Osteoblast (primary cell): ENCODE measurements at regions not wholly inside any gene's neighbourhood (a gene's known extent, or its start where the extent isn't known, plus 50 kb on each side); places are given as distances from the start of the nearest gene placed in this dataset.
A peak's percentile ranks its signal among the peaks of the same experiment; 100 is the strongest.

Experiments used
- DNase-seq: peaks from one replicate; pipeline ENCODE4 v3.0.0; 2011; ENCODE audit warnings: low spot score, mixed read lengths; ENCODE audit not compliant: insufficient read length; ENCODE audit errors: missing footprints
- H2AFZ ChIP-seq: 2 replicates; pipeline ENCODE4 v1.6.0; 2011; ENCODE audit warnings: mild to moderate bottlenecking, low read length
- H3K27ac ChIP-seq: 2 replicates; pipeline ENCODE4 v1.5.1; 2011; ENCODE audit warnings: mild to moderate bottlenecking, low read depth, low read length, moderate library complexity
- H3K27me3 ChIP-seq: 2 replicates; pipeline ENCODE4 v1.6.0; 2012; ENCODE audit warnings: mild to moderate bottlenecking, control low read depth, inconsistent platforms, low read length, moderate library complexity; ENCODE audit not compliant: insufficient read depth
- H3K36me3 ChIP-seq: 2 replicates; pipeline ENCODE4 v1.5.1; 2011; ENCODE audit warnings: mild to moderate bottlenecking, low read length, control low read depth, moderate library complexity; ENCODE audit not compliant: insufficient read depth
- H3K4me1 ChIP-seq: 2 replicates; pipeline ENCODE4 v1.5.1; 2011; ENCODE audit warnings: mild to moderate bottlenecking, low read length, control low read depth, moderate library complexity; ENCODE audit not compliant: insufficient read depth
- H3K4me2 ChIP-seq: 2 replicates; pipeline ENCODE4 v1.6.0; 2011; ENCODE audit warnings: mild to moderate bottlenecking, low read length; ENCODE audit not compliant: insufficient read depth
- H3K4me3 ChIP-seq: fragments of 200-600 bp; sonication (generic); 3 replicates; pipeline ENCODE4 v1.5.1; 2012; ENCODE audit warnings: mild to moderate bottlenecking, low read length, inconsistent platforms; ENCODE audit not compliant: insufficient read depth
- H3K79me2 ChIP-seq: 2 replicates; pipeline ENCODE4 v1.6.0; 2012; ENCODE audit warnings: mild to moderate bottlenecking, low read length, control low read depth, inconsistent platforms; ENCODE audit not compliant: insufficient read depth
- H3K9me3 ChIP-seq: 2 replicates; pipeline ENCODE4 v1.5.1; 2011; ENCODE audit warnings: low read depth, low read length, control low read depth
- H4K20me1 ChIP-seq: 2 replicates; pipeline ENCODE4 v1.6.0; 2012; ENCODE audit warnings: mild to moderate bottlenecking, low read length, control low read depth; ENCODE audit not compliant: insufficient read depth
- TF ChIP-seq, protein P1 (sequence below): IDR thresholded peaks from 2 replicates; pipeline ENCODE4 v1.5.1; 2011; ENCODE audit warnings: mild to moderate bottlenecking, low read depth, low read length, moderate library complexity; ENCODE audit errors: extremely low read depth

- no peak overlapping the region for H2AFZ ChIP-seq
- H4K20me1 ChIP-seq, result no peaks in the 10 kb centered on the region
- H3K4me1 ChIP-seq, result no peaks in the 10 kb centered on the region
- H3K36me3 ChIP-seq, result no peaks in the 10 kb centered on the region
- no peaks in the 10 kb centered on the region for H3K9me3 ChIP-seq
- peak; percentile 30 for DNase-seq
- no peaks in the 10 kb centered on the region for H3K27me3 ChIP-seq
- no peak overlapping the region for H3K27ac ChIP-seq
- no peak overlapping the region for H3K4me3 ChIP-seq
- TF ChIP-seq, protein P1, sequence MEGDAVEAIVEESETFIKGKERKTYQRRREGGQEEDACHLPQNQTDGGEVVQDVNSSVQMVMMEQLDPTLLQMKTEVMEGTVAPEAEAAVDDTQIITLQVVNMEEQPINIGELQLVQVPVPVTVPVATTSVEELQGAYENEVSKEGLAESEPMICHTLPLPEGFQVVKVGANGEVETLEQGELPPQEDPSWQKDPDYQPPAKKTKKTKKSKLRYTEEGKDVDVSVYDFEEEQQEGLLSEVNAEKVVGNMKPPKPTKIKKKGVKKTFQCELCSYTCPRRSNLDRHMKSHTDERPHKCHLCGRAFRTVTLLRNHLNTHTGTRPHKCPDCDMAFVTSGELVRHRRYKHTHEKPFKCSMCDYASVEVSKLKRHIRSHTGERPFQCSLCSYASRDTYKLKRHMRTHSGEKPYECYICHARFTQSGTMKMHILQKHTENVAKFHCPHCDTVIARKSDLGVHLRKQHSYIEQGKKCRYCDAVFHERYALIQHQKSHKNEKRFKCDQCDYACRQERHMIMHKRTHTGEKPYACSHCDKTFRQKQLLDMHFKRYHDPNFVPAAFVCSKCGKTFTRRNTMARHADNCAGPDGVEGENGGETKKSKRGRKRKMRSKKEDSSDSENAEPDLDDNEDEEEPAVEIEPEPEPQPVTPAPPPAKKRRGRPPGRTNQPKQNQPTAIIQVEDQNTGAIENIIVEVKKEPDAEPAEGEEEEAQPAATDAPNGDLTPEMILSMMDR, result no peak
- no peaks in the 10 kb centered on the region for H3K79me2 ChIP-seq
- no peak overlapping the region for H3K4me2 ChIP-seq
These were observed 75.6 kb upstream of the KCNH7 start for GRCh38 chr2:162914161-162914560.

DNA sequence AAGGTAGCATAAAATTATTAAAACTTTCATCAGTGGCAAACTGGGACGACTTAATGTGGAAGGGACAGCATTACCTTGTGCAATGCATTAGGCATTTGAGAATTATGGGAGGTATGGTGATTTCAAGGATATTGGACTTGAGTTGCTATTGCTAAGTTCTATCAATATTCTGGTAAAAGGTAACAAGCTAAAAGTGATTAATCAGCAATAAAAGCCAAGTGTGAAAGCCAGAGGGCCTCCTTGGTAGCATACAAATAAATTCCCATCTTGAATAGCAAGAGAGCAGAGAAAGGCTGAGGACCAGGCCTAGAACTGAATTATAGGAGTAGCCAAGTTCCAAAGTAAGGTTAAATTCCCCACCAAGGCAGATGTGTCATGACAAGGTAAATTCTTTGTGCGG is 74.2 kb upstream of the KCNH7 start:
- TF ChIP-seq, protein P1, result no peak
- Histone ChIP-seq H3K4me3 (no peak overlapping the region), H3K79me2 (no peaks in the 10 kb centered on the region), H3K36me3 (no peaks in the 10 kb centered on the region), H2AFZ (no peak overlapping the region), H3K4me1 (no peaks in the 10 kb centered on the region), H3K9me3 (no peaks in the 10 kb centered on the region), H3K27ac (no peak overlapping the region), H3K4me2 (no peak overlapping the region), H4K20me1 (no peaks in the 10 kb centered on the region), H3K27me3 (no peaks in the 10 kb centered on the region)
- DNase-seq, result no peak

GRCh38 chr2:162908567-162908966 is 70.0 kb upstream of the KCNH7 start:
- no peaks in the 10 kb centered on the region for H3K27me3 ChIP-seq
- no peaks in the 10 kb centered on the region for H3K4me1 ChIP-seq
- no peaks in the 10 kb centered on the region for H3K36me3 ChIP-seq
- TF ChIP-seq, protein P1, result no peak
- no peaks in the 10 kb centered on the region for H3K9me3 ChIP-seq
- no peak for DNase-seq
- no peak overlapping the region for H3K27ac ChIP-seq
- H3K79me2 ChIP-seq, result no peaks in the 10 kb centered on the region
- no peak overlapping the region for H3K4me2 ChIP-seq
- no peak overlapping the region for H3K4me3 ChIP-seq
- H4K20me1 ChIP-seq, result no peaks in the 10 kb centered on the region
- no peak overlapping the region for H2AFZ ChIP-seq

DNA sequence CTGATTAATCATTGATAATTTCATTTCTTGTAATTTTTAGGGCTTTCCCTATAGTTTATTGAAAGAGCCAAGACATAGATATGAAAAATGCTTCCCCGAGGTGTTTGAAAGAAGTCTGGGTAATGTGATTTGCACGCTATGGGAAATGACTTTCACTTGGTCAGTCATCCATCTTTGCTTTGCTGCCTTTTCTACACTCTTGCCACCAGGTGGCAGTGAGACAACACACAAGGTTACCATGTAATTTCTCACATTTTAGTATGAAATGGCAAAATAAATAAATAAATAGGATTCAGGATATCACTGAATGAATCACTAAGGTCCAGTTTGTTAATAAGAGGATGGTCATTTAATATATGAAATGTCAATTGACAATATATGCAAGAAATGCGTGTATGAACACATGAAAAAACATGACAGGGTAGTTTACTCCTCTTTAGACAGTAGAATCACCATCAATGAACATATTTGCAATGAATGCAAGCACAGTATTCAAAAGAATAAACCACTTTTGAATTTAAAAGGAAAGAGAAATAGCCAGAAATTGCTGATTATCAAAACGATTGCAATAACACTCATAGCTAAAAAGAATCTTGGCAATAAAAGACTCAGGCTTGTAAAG is 52.2 kb upstream of the KCNH7 start:
- Histone ChIP-seq H3K9me3 (no peaks in the 10 kb centered on the region), H3K4me2 (peak overlapping the region; percentile 61), H3K4me3 (no peak overlapping the region), H3K27me3 (no peaks in the 10 kb centered on the region), H4K20me1 (no peaks in the 10 kb centered on the region), H3K4me1 (no peaks in the 10 kb centered on the region), H3K27ac (no peak overlapping the region), H3K79me2 (no peaks in the 10 kb centered on the region), H3K36me3 (no peaks in the 10 kb centered on the region), H2AFZ (no peak overlapping the region)
- DNase-seq, result peak; percentile 51
- TF ChIP-seq, protein P1, result peak; percentile 78
